Activated B cell treated with CpG ODN at 0.5 μM for 24 hours (primary cell): ENCODE measurements at regions not wholly inside any gene's neighbourhood (a gene's known extent, or its start where the extent isn't known, plus 50 kb on each side); places are given as distances from the start of the nearest gene placed in this dataset.

Source experiments
- ATAC-seq: fragments of 200-7000 bp; cut with Tn5 transposase; one replicate; pipeline ENCODE4 v1.10.0; 2021; ENCODE audit warnings: low read depth, mild to moderate bottlenecking, moderate library complexity
- CTCF ChIA-PET: fragments of 350-600 bp; sonication (Branson Sonifier 250); formaldehyde crosslinking; loops from one replicate; lab custom pipeline; 2021; ENCODE audit warnings: antibody characterized with exemption; lab: Charles Lee
- POLR2A ChIA-PET: fragments of 350-600 bp; sonication (Branson Sonifier 250); formaldehyde crosslinking; loops from one replicate; lab custom pipeline; 2021; ENCODE audit warnings: antibody characterized with exemption; lab: Charles Lee
- DNase-seq: peaks from one replicate; pipeline ENCODE4 v3.0.0; 2022
- H3K27ac Mint-ChIP-seq: one replicate; pipeline ENCODE4 v1.8.0; 2020; ENCODE audit warnings: mixed read lengths
- H3K27me3 Mint-ChIP-seq: one replicate; pipeline ENCODE4 v1.8.0; 2021; ENCODE audit warnings: mixed read lengths
- H3K36me3 Mint-ChIP-seq: one replicate; pipeline ENCODE4 v1.8.0; 2021; ENCODE audit warnings: low read depth, mixed read lengths
- H3K4me1 Mint-ChIP-seq: one replicate; pipeline ENCODE4 v1.8.0; 2021; ENCODE audit warnings: mixed read lengths
- H3K4me3 Mint-ChIP-seq: one replicate; pipeline ENCODE4 v1.8.0; 2020; ENCODE audit warnings: mild to moderate bottlenecking, mixed read lengths
- H3K9me3 Mint-ChIP-seq: one replicate; pipeline ENCODE4 v1.8.0; 2020; ENCODE audit warnings: mixed read lengths
- CTCF ChIP-seq: fragments of 200-600 bp; IDR thresholded peaks from one replicate; pipeline ENCODE4 v1.8.0; 2022; ENCODE audit warnings: antibody characterized with exemption, mild to moderate bottlenecking
- intact Hi-C: fragments of 100-400 bp; cut with micrococcal nuclease; formaldehyde crosslinking; loops from one replicate; pipeline ENCODE4 v1.15.1; 2024

GRCh38 chr20:19909725-19910124, 107.4 kb upstream of the NAA20 start:
- CTCF ChIA-PET: no interaction called here

GRCh38 chr20:19911810-19912382, 105.3 kb upstream of the NAA20 start:
- POLR2A ChIA-PET: no interaction called here
- H3K27ac Mint-ChIP-seq: no peak overlapping the region
- no peak overlapping the region for H3K4me3 Mint-ChIP-seq
- H3K4me1 Mint-ChIP-seq: peaks cover 50% of the 10 kb centered on the region
- TF ChIP-seq CTCF: no peak
- no peaks in the 10 kb centered on the region for H3K9me3 Mint-ChIP-seq
- H3K36me3 Mint-ChIP-seq: no peaks in the 10 kb centered on the region
- H3K27me3 Mint-ChIP-seq: no peaks in the 10 kb centered on the region
- intact Hi-C loops: loop anchor here (10.0 kb wide), 1 partner anchor 1947 kb away; the partner anchor contains the start of genes MGME1 and SNX5
- no peak for DNase-seq
- CTCF ChIA-PET: no interaction called here
- no peak for ATAC-seq

More at GRCh38 chr20:19909725-19910124, 107.4 kb upstream of the NAA20 start:
- Mint-ChIP-seq H3K27ac (no peak overlapping the region), H3K4me3 (no peak overlapping the region), H3K36me3 (no peaks in the 10 kb centered on the region), H3K27me3 (no peaks in the 10 kb centered on the region), H3K9me3 (no peaks in the 10 kb centered on the region), H3K4me1 (peaks cover 29% of the 10 kb centered on the region)
- intact Hi-C loops: loop anchor here (10.0 kb wide), 1 partner anchor 1945 kb away; the partner anchor contains the start of genes MGME1 and SNX5
- ATAC-seq: no peak
- DNase-seq: no peak
- no peak for TF ChIP-seq CTCF
- POLR2A ChIA-PET: no interaction called here

- H3K36me3 Mint-ChIP-seq: no peaks in the 10 kb centered on the region
- no peak for ATAC-seq
- TF ChIP-seq CTCF: no peak
- H3K4me1 Mint-ChIP-seq: peaks cover 64% of the 10 kb centered on the region
- H3K27ac Mint-ChIP-seq: peak overlapping the region; percentile 87
- H3K9me3 Mint-ChIP-seq: no peaks in the 10 kb centered on the region
- intact Hi-C loops: loop anchor here (10.0 kb wide), 1 partner anchor 1949 kb away; the partner anchor contains the start of genes MGME1 and SNX5
- POLR2A ChIA-PET: no interaction called here
- H3K4me3 Mint-ChIP-seq: no peak overlapping the region
- H3K27me3 Mint-ChIP-seq: no peaks in the 10 kb centered on the region
- CTCF ChIA-PET: interaction anchor here (1.2 to 1.5 kb wide), 2 partner anchors 11 to 128 kb away, joined by 3 to 5 read pairs; no protein-coding TSS in a partner anchor
- DNase-seq: no peak
Measured at GRCh38 chr20:19913349-19913748, 103.8 kb upstream of the NAA20 start.

GRCh38 chr20:19913927-19914614, 103.1 kb upstream of the NAA20 start:
- H3K4me1 Mint-ChIP-seq: peaks cover 68% of the 10 kb centered on the region
- ChIA-PET CTCF (no interaction called here), POLR2A (interaction anchor here (1.0 to 2.3 kb wide), 3 partner anchors 8 to 24 kb away, joined by 4 to 17 read pairs (median 5); no protein-coding TSS in a partner anchor)
- H3K4me3 Mint-ChIP-seq: no peak overlapping the region
- intact Hi-C loops: loop anchor here (10.0 kb wide), 1 partner anchor 1949 kb away; the partner anchor contains the start of genes MGME1 and SNX5
- H3K27me3 Mint-ChIP-seq: no peaks in the 10 kb centered on the region
- ATAC-seq: peak; percentile 25
- no peak for DNase-seq
- peak overlapping the region; percentile 87 for H3K27ac Mint-ChIP-seq
- no peak for TF ChIP-seq CTCF
- H3K9me3 Mint-ChIP-seq: no peaks in the 10 kb centered on the region
- H3K36me3 Mint-ChIP-seq: no peaks in the 10 kb centered on the region
